HCT116 (cell line): ENCODE measurements at regions not wholly inside any gene's neighbourhood (a gene's known extent, or its start where the extent isn't known, plus 50 kb on each side); places are given as distances from the start of the nearest gene placed in this dataset.

Source experiments
- ATAC-seq: fragments of 200-7000 bp; cut with Tn5 transposase; 2 replicates; pipeline ENCODE4 v1.9.1; 2020; ENCODE audit warnings: mild to moderate bottlenecking, moderate library complexity
- BruUV-seq: library from RNA; stranded (reverse); fragments of 400-500 nt; replicated peaks from 2 replicates; lab custom pipeline; 2021; lab: Mats Ljungman, UMichigan
- CTCF ChIA-PET: fragments of 300-600 bp; sonication (Branson Sonifier 250); formaldehyde crosslinking; loops from one replicate; lab custom pipeline; 2021; ENCODE audit warnings: antibody characterized with exemption; lab: Charles Lee
- POLR2A ChIA-PET: fragments of 300-600, 350-600 bp; sonication (Branson Sonifier 250); formaldehyde crosslinking; loops from one replicate; lab custom pipeline; 2021; ENCODE audit warnings: antibody characterized with exemption; lab: Charles Lee
- RAD21 ChIA-PET, 2 experiments: fragments of 300-600 bp; sonication (Branson Sonifier 250); formaldehyde crosslinking; loops; one replicate each; lab custom pipeline; 2023; ENCODE audit warnings: low total read pairs in 2 of 2; ENCODE audit not compliant: uncharacterized antibody in 2 of 2, unreplicated experiment in 2 of 2, low non-redundant PET in 1 of 2; lab: Charles Lee
- DNase-seq: peaks from one replicate; pipeline ENCODE4 v3.0.0-alpha.2; 2010; ENCODE audit warnings: low read depth, low spot score
- H2AFZ ChIP-seq: fragments of 200-600 bp; shearing (Covaris generic), sonication (generic); 2 replicates; pipeline ENCODE4 v1.6.1; 2017; ENCODE audit warnings: low read depth, mixed run types, mixed read lengths, antibody characterized with exemption, low read length; ENCODE audit not compliant: poor library complexity, severe bottlenecking
- H3K27ac ChIP-seq: 2 replicates; pipeline ENCODE4 v1.5.1; 2012; ENCODE audit warnings: low read depth, low read length
- H3K27me3 ChIP-seq: fragments of 200-600 bp; sonication (generic); 2 replicates; pipeline ENCODE4 v1.6.1; 2016; ENCODE audit warnings: mixed run types, low read length, mixed read lengths; ENCODE audit not compliant: insufficient read depth
- H3K36me3 ChIP-seq, 2 experiments: fragments of 200-500 bp in 1 of 2; fragments of 200-600 bp in 1 of 2; sonication (Bioruptor generic) in 1 of 2; sonication (generic) in 1 of 2; 2 replicates each; pipeline versions ENCODE4 v1.5.1 to v1.6.1; 2014 to 2016; ENCODE audit warnings: low read length in 2 of 2, inconsistent platforms in 1 of 2, mixed read lengths in 1 of 2, mixed run types in 1 of 2; ENCODE audit not compliant: insufficient read depth in 2 of 2, control insufficient read depth in 1 of 2
- H3K4me1 ChIP-seq, 2 experiments: fragments of 200-600 bp in 1 of 2; sonication (generic) in 1 of 2; 2 replicates each; pipeline versions ENCODE4 v1.5.1 to v1.6.1; 2012 to 2017; ENCODE audit warnings: low read length in 2 of 2, inconsistent platforms in 1 of 2, mild to moderate bottlenecking in 1 of 2, mixed read lengths in 1 of 2, mixed run types in 1 of 2, moderate library complexity in 1 of 2; ENCODE audit not compliant: insufficient read depth in 2 of 2, control insufficient read depth in 1 of 2
- H3K4me2 ChIP-seq: fragments of 200-600 bp; sonication (generic); 2 replicates; pipeline ENCODE4 v1.6.1; 2017; ENCODE audit warnings: mixed run types, low read length, mixed read lengths
- H3K4me3 ChIP-seq, 2 experiments: fragments of 200-600 bp in 1 of 2; sonication (generic) in 1 of 2; replicated peaks in 1 of 2; 2 replicates each; pipeline ENCODE4 v1.5.1; 2011 to 2016; ENCODE audit warnings: low read length in 2 of 2, control low read depth in 1 of 2, low read depth in 1 of 2, mild to moderate bottlenecking in 1 of 2, mixed read lengths in 1 of 2, mixed run types in 1 of 2
- H3K79me2 ChIP-seq: fragments of 200-600 bp; sonication (generic); 2 replicates; pipeline ENCODE4 v1.6.1; 2017; ENCODE audit warnings: mild to moderate bottlenecking, mixed run types, low read length, moderate library complexity, mixed read lengths; ENCODE audit not compliant: insufficient read depth
- H3K9ac ChIP-seq: fragments of 200-600 bp; sonication (generic); 2 replicates; pipeline ENCODE4 v1.6.1; 2016; ENCODE audit warnings: low read length, mixed read lengths
- H3K9me2 ChIP-seq: fragments of 200-600 bp; sonication (generic), shearing (Covaris generic); 2 replicates; pipeline ENCODE4 v1.6.1; 2017; ENCODE audit warnings: mixed run types, mild to moderate bottlenecking, moderate library complexity; ENCODE audit not compliant: insufficient read depth
- H3K9me3 ChIP-seq, 2 experiments: fragments of 200-500 bp in 1 of 2; fragments of 200-600 bp in 1 of 2; sonication (Bioruptor generic) in 1 of 2; sonication (generic) in 1 of 2; 2 replicates each; pipeline ENCODE4 v1.6.1; 2014 to 2017; ENCODE audit warnings: low read length in 2 of 2, mixed read lengths in 2 of 2, inconsistent platforms in 1 of 2, low read depth in 1 of 2, mild to moderate bottlenecking in 1 of 2, mixed run types in 1 of 2, moderate library complexity in 1 of 2; ENCODE audit not compliant: control insufficient read depth in 1 of 2, insufficient read depth in 1 of 2
- H4K20me1 ChIP-seq: fragments of 200-600 bp; sonication (generic), shearing (Covaris generic); 2 replicates; pipeline ENCODE4 v1.6.1; 2017; ENCODE audit warnings: mixed run types, mild to moderate bottlenecking, moderate library complexity; ENCODE audit not compliant: insufficient read depth
- ATF3 ChIP-seq: IDR thresholded peaks from 2 replicates; pipeline ENCODE4 v1.6.1; 2012
- CBX3 ChIP-seq: IDR thresholded peaks from 2 replicates; pipeline ENCODE4 v1.6.1; 2012; ENCODE audit warnings: low read depth
- EGR1 ChIP-seq: IDR thresholded peaks from 2 replicates; pipeline ENCODE4 v1.6.1; 2012; ENCODE audit warnings: low read depth
- EZH2phosphoT487 ChIP-seq: fragments of 200-600 bp; IDR thresholded peaks from 2 replicates; pipeline ENCODE4 v1.6.1; 2018; ENCODE audit warnings: antibody characterized with exemption, borderline replicate concordance
- FOSL1 ChIP-seq: IDR thresholded peaks from 2 replicates; pipeline ENCODE4 v1.6.1; 2012; ENCODE audit warnings: low read depth
- JUND ChIP-seq: IDR thresholded peaks from 2 replicates; pipeline ENCODE4 v1.6.1; 2012
- MAX ChIP-seq: IDR thresholded peaks from 2 replicates; pipeline ENCODE4 v1.6.1; 2012
- POLR2AphosphoS5 ChIP-seq: IDR thresholded peaks from 2 replicates; pipeline ENCODE4 v1.6.1; 2011; ENCODE audit warnings: mild to moderate bottlenecking, low read depth, low read length, moderate library complexity
- RAD21 ChIP-seq: IDR thresholded peaks from 2 replicates; pipeline ENCODE4 v1.6.1; 2012; ENCODE audit warnings: low read depth, mild to moderate bottlenecking
- SP1 ChIP-seq: IDR thresholded peaks from 2 replicates; pipeline ENCODE4 v1.6.1; 2012; ENCODE audit warnings: low read depth
- SRF ChIP-seq: IDR thresholded peaks from 2 replicates; pipeline ENCODE4 v1.6.1; 2012; ENCODE audit warnings: low read depth
- YY1 ChIP-seq: IDR thresholded peaks from 2 replicates; pipeline ENCODE4 v1.6.1; 2011; ENCODE audit warnings: low read length, low read depth, moderate library complexity, mild to moderate bottlenecking; ENCODE audit not compliant: insufficient replicate concordance; ENCODE audit errors: extremely low read depth
- ZFX ChIP-seq: fragments of 450-650 bp; IDR thresholded peaks from 2 replicates; pipeline ENCODE4 v1.6.1; 2017
- ZNF274 ChIP-seq: fragments of 200-500 bp; sonication (Bioruptor generic); IDR thresholded peaks from 2 replicates; pipeline ENCODE4 v1.6.1; 2014; ENCODE audit warnings: mild to moderate bottlenecking, low read depth, low read length, inconsistent platforms
- intact Hi-C: fragments of 100-400 bp; cut with micrococcal nuclease; formaldehyde crosslinking; loops from 2 replicates; pipeline ENCODE4 v1.10.0; 2022
- TF ChIP-seq, protein P1 (sequence below), 3 experiments: fragments of 200-600 bp in 1 of 3; sonication (generic) in 1 of 3; IDR thresholded peaks in 2 of 3; conservative IDR thresholded peaks in 1 of 3; 2 replicates each; pipeline ENCODE4 v1.5.1; 2012 to 2017; ENCODE audit warnings: low read depth in 2 of 3, low read length in 2 of 3, antibody characterized with exemption in 1 of 3, borderline replicate concordance in 1 of 3, control low read depth in 1 of 3, mild to moderate bottlenecking in 1 of 3, mixed read lengths in 1 of 3, mixed run types in 1 of 3, moderate library complexity in 1 of 3; ENCODE audit not compliant: insufficient read depth in 1 of 3

DNA sequence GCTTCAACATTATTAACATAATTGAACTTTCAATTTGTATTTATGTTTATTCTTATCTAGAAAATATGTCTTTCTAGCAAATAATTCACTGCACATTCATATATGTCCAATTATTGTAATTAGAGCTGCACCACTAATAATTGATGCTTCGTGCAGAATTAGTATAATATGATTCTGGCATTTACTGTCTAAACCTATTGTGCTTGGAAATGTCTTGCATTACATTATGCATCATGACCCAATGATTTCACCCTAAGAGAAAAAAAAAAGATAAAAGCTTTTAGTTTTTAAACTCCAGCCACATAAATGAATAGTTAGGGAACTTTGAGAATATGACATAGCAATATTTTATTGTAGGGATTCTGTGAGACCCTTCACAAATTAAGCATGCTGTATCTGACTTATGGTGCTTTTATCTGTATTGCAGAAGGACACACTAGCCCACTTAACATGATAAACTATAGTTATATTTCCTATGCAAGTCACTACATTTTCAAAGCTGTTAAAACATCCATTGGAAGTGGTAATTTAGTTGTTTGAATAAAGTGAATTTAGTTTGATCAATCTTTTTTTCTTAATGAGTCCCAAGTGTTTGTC is 1609.1 kb downstream of the REEP3 start:
- H3K9me2 ChIP-seq, result no peaks in the 10 kb centered on the region
- H3K27ac ChIP-seq, result no peak overlapping the region
- ATAC-seq, result no peak
- no peak overlapping the region for H3K4me3 ChIP-seq
- H3K36me3 ChIP-seq, result no peaks in the 10 kb centered on the region
- no peak for DNase-seq
- CTCF ChIA-PET, result no interaction called here
- H4K20me1 ChIP-seq, result no peaks in the 10 kb centered on the region
- POLR2A ChIA-PET, result no interaction called here
- TF ChIP-seq POLR2AphosphoS5 (no peak), CBX3 (no peak), SRF (no peak), EZH2phosphoT487 (no peak), ATF3 (no peak), SP1 (no peak), ZFX (no peak), EGR1 (no peak), MAX (no peak), FOSL1 (no peak), ZNF274 (no peak), RAD21 (no peak), JUND (no peak), YY1 (no peak)
- TF ChIP-seq, protein P1, sequence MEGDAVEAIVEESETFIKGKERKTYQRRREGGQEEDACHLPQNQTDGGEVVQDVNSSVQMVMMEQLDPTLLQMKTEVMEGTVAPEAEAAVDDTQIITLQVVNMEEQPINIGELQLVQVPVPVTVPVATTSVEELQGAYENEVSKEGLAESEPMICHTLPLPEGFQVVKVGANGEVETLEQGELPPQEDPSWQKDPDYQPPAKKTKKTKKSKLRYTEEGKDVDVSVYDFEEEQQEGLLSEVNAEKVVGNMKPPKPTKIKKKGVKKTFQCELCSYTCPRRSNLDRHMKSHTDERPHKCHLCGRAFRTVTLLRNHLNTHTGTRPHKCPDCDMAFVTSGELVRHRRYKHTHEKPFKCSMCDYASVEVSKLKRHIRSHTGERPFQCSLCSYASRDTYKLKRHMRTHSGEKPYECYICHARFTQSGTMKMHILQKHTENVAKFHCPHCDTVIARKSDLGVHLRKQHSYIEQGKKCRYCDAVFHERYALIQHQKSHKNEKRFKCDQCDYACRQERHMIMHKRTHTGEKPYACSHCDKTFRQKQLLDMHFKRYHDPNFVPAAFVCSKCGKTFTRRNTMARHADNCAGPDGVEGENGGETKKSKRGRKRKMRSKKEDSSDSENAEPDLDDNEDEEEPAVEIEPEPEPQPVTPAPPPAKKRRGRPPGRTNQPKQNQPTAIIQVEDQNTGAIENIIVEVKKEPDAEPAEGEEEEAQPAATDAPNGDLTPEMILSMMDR (IDR thresholded peaks at IDR 0.05 in 2 of 3, conservative IDR thresholded peaks at IDR 0.05 in 1 of 3; ENCODE audit: borderline replicate concordance in 1 of 3, insufficient read depth in 1 of 3, low read depth in 2 of 3, low read length in 2 of 3), result no peak
- H3K4me2 ChIP-seq, result no peak overlapping the region
- RAD21 ChIA-PET, result no interaction called here
- H3K4me1 ChIP-seq, result no peaks in the 10 kb centered on the region
- no peaks in the 10 kb centered on the region for H3K79me2 ChIP-seq
- H3K9ac ChIP-seq, result no peak overlapping the region
- BruUV-seq, result no TSS peak
- no peaks in the 10 kb centered on the region for H3K9me3 ChIP-seq
- intact Hi-C loops, result no loop called here
- no peaks in the 10 kb centered on the region for H3K27me3 ChIP-seq
- no peak overlapping the region for H2AFZ ChIP-seq
